Activated CD8-positive, alpha-beta memory T cell treated with anti-CD3 and anti-CD28 coated beads, Interleukin-2, amount 50 U/mL, for 1 hour (primary cell): ENCODE measurements at regions not wholly inside any gene's neighbourhood (a gene's known extent, or its start where the extent isn't known, plus 50 kb on each side); places are given as distances from the start of the nearest gene placed in this dataset.

ENCODE experiments used
- DNase-seq: peaks from one replicate; pipeline ENCODE4 v3.0.0-alpha.2; 2020; ENCODE audit errors: extremely low read depth

GRCh38 chr4:181989071-181989470, 254.1 kb upstream of the TENM3 start:
- DNase-seq, result no peak

- no peak for DNase-seq
Observed at GRCh38 chr4:181991369-181992108, 251.7 kb upstream of the TENM3 start.

GRCh38 chr4:181998398-181999295, 244.6 kb upstream of the TENM3 start:
- DNase-seq, result no peak

- no peak for DNase-seq
Observed at GRCh38 chr4:182000077-182000476, 243.1 kb upstream of the TENM3 start.

GRCh38 chr4:182010876-182011275, 232.3 kb upstream of the TENM3 start:
- DNase-seq, result no peak

- DNase-seq, result no peak
Observed at GRCh38 chr4:182014164-182014563, 229.0 kb upstream of the TENM3 start.

DNA sequence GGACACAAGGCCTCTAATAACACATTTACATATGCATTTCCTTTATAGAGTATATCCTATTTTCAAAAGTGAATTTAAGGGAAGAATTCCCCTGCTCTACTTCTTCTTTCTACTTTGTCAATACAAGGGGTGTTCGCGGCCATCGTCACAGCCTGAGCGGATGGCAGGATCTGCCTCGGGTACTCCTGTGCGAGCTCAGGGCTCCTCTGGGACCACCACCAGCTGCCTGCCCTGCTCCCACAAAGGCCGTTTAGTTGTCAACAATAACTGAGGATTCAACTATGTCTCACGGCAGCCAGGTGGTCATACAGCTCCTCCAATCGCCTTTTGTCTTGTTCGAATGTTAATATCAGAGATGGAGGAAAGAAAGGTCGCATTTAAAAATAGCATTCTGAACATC, 228.2 kb upstream of the TENM3 start:
- no peak for DNase-seq

DNA sequence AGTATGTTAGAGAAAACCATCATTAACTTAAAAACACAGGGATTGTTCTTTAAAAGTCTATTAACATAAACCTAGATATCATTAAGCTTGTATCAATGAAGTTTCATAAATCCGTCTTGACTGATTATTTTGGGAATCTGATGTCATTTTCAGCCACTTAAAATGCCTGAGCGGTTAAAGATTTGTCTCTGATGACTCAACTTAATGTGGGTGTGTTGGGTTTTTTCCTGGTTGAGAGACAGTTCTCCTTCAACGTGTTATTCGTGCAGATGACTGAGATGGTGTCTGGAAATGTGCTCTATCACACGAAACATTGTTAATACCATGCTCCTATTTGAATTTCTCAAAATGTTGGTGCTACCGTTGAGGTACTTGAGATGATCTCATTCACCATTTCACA, 227.3 kb upstream of the TENM3 start:
- DNase-seq, result no peak

- no peak for DNase-seq
Observed at GRCh38 chr4:182017038-182017437, 226.2 kb upstream of the TENM3 start.

GRCh38 chr4:182018691-182019090, 224.5 kb upstream of the TENM3 start:
- DNase-seq, result no peak

- no peak for DNase-seq
Observed at GRCh38 chr4:182019148-182019652, 224.0 kb upstream of the TENM3 start.

DNA sequence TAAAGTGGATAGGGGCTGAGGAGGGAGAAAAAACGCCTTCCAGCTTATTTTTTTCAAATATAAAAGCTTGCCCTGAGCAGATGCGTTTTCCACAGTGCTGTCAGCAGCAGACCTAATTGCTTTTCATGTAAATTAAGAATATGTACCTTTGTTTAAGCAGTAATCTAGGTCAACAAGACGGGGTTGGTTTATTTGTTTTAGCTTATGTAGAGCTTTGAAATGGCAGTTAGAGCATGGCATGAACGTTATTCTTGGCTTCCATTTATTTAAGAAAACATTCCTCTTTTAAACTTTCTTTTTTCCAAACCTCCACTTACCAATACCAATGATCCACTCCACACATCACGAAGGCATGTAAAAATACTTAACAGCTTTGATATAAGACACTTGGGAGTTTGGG, 220.3 kb upstream of the TENM3 start:
- no peak for DNase-seq

DNA sequence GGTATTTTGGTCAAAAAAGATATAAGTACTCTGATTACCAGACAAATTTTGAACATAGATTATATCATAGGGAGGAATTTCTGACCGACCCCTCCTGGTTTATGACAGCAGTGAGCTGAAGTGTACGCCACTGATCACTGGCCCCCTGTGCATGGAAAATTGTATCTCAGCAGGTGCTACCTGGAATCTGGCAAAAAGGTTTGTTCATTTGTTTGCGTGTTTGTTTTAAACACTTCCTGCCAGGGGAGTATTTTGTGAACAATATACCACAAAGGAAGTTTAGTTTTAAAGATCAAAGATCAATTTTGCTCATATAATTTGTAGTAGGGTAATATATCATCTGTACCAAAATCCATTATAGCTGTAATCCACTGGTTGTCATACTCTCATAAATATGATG, 219.7 kb upstream of the TENM3 start:
- no peak for DNase-seq

DNA sequence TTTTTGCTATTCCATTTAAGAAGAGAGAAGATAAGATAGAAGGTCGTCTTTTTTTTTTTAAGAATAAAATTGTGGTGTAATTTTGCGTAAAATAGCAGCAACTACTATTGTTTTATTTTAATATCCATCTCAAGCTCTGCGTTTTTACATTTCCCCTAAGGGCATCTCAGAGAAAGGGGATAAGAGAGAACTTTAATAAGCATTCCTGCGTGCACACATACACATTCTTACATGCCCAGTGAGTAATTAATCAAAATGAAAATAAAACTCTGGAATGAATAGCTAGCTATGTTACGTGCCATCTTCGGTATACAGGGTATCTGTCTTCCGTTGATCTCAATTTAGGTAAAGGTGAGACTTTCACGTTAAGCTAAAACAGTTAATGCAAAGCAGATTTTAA, 200.3 kb upstream of the TENM3 start:
- no peak for DNase-seq

DNA sequence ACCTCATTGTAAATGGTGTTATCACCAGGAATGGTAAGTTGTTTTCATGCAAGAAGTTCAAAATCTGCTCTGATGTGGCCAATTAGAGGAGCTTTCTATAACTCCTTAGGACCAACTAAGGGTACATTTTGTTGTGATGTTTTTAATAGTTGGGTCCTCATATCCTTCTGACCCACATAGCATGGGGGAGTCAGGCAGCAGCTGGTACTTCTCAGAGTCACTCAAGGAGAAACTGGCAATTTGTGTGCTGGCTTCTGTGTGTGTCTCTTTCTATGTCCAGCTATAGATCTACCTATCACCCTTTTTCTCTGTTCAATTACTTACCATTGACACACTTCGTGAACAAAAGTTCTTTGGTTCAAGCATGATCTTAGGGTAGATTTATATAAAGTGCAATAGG, 194.3 kb upstream of the TENM3 start:
- DNase-seq, result no peak

DNA sequence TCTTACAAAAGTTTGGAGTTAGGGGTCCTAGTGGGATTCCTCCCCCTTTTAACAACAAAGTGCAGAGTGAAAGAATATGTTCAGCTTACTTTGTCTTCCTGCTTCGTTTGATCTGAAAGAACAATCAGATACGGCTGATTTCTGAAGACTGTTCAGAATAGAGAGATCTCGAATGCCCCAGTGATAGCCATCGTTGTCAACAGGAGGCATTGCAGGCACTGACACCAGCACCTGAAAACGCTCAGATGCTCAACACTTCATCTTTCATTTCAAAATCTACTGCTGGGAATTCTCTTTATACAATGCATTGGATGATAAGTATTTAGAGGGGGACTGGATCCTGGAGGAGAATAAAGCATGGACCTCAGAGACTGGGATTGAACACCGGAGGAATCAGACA, 186.3 kb upstream of the TENM3 start:
- no peak for DNase-seq

GRCh38 chr4:182062458-182062857, 180.7 kb upstream of the TENM3 start:
- no peak for DNase-seq

DNA sequence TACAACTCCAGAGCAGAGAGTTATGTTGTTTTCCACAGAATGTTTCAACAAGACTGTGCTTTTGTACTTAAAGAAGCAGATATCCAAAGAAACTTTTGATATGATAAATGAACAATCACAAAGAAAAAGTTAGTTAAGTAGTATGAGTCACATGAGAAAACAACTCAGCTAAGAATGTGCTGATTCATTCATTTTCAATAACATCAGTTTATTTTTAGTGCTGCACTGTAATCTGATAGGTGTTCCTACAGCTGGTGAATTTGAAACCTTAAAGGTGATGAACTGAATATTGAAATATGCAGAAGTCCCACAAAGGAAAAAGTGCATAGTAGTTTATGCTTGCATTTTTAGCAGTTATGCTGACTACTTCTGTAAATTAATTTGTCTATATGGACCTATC, 180.3 kb upstream of the TENM3 start:
- DNase-seq, result no peak

GRCh38 chr4:182063651-182064050, 179.6 kb upstream of the TENM3 start:
- DNase-seq, result no peak

DNA sequence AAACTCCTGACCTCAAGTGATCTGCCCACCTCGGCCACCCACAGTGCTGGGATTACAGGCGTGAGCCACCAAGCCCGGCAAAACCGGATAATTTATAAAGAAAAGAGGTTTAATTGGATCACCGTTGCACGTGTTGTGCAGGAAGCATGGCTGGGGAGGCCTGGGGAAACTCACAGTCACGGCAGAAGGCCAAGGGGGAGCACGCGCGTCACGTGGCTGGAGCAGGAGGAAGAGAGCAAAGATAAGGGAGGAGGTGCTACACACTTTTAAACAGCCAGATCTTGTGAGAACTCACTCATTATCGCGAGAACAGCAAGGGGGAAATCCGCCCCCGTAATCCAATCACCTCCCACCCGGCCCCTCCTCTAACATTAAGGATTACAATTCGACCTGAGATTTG, 177.9 kb upstream of the TENM3 start:
- no peak for DNase-seq

DNA sequence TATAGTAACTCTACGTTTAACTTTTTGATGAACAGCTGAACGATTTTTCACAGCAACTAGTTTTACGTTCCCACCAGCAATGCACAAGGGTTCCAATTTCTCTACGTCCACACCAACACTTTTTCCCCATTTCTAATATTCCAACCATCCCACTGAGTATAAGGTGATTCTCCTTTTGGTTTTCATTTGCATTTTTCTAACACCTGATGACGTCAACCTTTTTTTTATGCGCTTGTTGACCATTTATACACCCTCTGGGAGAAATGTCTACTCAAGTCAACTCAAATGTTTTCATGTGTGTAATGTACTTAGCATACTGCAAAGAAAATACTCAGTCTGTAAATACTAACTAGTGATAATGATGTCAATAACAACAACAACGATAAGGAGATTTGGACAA, 177.2 kb upstream of the TENM3 start:
- DNase-seq, result no peak

DNA sequence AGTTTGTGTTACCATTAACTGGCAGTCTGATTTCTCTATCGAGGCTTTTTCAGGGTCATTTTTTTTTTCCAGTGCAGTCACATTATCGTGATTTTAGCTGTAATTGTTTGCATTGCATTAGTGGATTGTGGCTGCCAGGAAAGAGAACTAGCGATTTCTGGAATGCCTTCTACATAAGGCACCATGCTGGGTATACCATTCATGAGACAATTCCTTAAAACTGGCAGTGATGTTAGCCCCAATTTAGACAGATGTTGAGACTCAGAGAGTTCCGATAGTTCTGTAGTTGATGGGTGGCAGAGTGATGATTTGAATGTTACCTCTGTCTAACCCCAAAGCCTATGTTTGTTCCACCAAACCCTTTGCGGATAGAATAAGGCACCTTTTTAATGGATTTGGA, 175.4 kb upstream of the TENM3 start:
- no peak for DNase-seq

DNA sequence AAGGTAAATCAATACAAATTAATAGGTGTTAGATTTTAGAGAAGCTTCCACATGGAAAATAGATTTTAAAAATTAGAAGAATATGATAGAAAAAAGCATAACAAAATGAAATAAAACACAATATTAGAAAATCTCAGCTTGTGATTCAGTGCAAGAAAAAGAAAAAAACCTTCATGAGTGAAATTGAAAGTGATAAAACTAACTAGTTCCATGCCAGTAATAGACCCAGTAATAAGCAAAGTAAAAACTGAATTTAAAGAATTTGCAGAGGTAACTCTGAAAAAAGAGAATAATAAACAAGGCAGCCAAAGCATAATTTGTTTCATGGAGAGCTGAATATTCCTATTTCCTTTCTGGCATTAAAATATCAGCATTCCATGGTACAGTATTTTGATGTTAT, 174.3 kb upstream of the TENM3 start:
- no peak for DNase-seq
